ENCODE measurements at regions not wholly inside any gene's neighbourhood (a gene's known extent, or its start where the extent isn't known, plus 50 kb on each side); places are given as distances from the start of the nearest gene placed in this dataset.

DNA sequence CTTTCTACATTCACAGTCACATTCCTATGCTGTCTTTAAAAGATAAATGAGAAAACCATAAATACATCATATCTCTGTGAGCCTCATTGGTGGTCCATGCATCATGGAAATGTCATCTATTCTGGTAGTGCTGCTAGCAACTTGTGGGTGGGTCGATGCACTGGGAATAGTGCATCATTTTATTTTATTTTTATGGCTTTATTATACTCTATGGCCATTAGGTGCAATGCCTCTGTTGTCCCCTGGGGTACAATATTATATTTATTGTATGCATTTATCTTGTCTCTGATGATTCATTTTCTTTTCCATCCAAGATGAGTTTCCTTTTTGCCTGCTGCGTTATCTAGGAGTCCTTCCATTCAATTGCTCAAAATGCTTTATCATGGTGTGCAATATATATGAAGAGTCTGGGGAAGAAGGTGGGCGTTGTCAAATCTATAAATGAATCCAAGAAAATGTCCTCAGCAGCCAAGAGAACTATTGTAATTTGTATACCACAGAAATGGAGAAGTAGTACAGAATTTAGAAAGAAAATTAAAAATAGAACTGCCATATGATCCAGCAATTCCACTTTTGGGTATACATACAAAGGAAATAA lies 324.0 kb downstream of the KCNJ2 start:
- H3K36me3 ChIP-seq (ENCODE audit: control insufficient read depth, insufficient read depth, low read length): no peaks in the 10 kb centered on the region
- no peaks in the 10 kb centered on the region for H3K9me3 ChIP-seq (ENCODE audit: control insufficient read depth, low read length)
- H3K27ac ChIP-seq (ENCODE audit: insufficient read depth, low read length, poor library complexity, severe bottlenecking): no peak overlapping the region
- DNase-seq: no peak
- no peaks in the 10 kb centered on the region for H3K27me3 ChIP-seq (replicated peaks; ENCODE audit: control insufficient read depth, insufficient read depth, low read length, poor library complexity, severe bottlenecking)
- H3K4me3 ChIP-seq (ENCODE audit: insufficient read depth, low read depth, low read length, poor library complexity, severe bottlenecking): no peak overlapping the region
- no peaks in the 10 kb centered on the region for H3K4me1 ChIP-seq (ENCODE audit: control insufficient read depth, insufficient read depth, low read length, poor library complexity, severe bottlenecking)

DNA sequence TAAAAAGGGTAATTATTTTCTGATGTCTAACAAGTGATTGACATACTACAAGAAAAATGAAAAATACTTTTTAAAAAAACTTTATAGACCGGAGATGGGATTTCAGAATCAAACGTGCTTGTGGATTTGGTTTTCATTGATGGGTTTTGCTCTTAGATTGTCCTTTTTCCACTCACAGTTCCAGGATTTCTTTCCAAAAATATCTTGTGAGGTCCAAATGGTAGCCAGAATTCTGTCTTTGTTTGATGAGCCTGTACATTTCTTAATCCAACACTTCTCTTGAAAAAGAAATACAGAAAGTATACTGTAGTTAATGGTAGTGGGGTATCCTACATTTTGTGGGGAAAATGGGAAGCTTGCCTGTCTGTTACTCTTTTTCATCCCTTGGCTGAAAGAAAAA lies 329.3 kb downstream of the KCNJ2 start:
- DNase-seq: no peak
- Histone ChIP-seq H3K27ac (ENCODE audit: insufficient read depth, low read length, poor library complexity, severe bottlenecking) (no peak overlapping the region), H3K27me3 (replicated peaks; ENCODE audit: control insufficient read depth, insufficient read depth, low read length, poor library complexity, severe bottlenecking) (no peaks in the 10 kb centered on the region), H3K9me3 (ENCODE audit: control insufficient read depth, low read length) (no peaks in the 10 kb centered on the region), H3K4me3 (ENCODE audit: insufficient read depth, low read depth, low read length, poor library complexity, severe bottlenecking) (no peak overlapping the region), H3K36me3 (ENCODE audit: control insufficient read depth, insufficient read depth, low read length) (no peaks in the 10 kb centered on the region), H3K4me1 (ENCODE audit: control insufficient read depth, insufficient read depth, low read length, poor library complexity, severe bottlenecking) (no peaks in the 10 kb centered on the region)

DNA sequence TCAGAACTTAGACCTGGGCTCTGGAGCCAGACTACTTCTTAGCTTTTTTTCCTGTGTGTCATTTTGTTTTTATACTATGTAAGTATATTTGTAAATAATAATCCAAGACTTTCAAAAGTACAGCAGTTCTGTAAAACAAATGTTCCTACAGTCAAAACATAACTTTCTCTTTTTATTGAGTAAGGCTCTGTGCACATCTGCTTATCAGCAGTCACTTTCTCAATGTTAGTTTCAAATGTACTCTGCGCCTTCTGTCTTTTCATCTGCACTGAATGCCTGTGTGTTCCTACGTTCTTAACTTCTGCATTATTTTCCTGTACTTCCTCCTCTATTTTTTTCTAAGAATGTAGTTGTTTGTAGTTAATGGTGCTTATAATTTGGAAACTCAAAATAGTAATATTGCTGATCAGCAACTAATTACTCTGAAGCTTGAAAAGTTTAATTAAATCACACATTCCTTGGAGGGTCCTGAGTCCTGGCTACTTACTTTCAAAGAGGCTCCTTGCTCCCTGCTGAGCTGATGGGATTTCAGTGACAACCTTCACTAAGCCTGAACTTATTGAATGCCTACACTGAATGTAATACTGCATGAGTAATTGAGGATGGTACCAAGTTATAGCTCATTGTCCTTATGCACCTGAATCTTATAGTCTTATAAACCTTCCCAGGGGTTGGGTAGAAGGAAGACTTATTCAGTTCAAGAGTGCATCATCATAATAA lies 329.9 kb downstream of the KCNJ2 start:
- Histone ChIP-seq H3K4me3 (ENCODE audit: insufficient read depth, low read depth, low read length, poor library complexity, severe bottlenecking) (no peak overlapping the region), H3K9me3 (ENCODE audit: control insufficient read depth, low read length) (no peaks in the 10 kb centered on the region), H3K4me1 (ENCODE audit: control insufficient read depth, insufficient read depth, low read length, poor library complexity, severe bottlenecking) (no peaks in the 10 kb centered on the region), H3K36me3 (ENCODE audit: control insufficient read depth, insufficient read depth, low read length) (no peaks in the 10 kb centered on the region), H3K27me3 (replicated peaks; ENCODE audit: control insufficient read depth, insufficient read depth, low read length, poor library complexity, severe bottlenecking) (no peaks in the 10 kb centered on the region), H3K27ac (ENCODE audit: insufficient read depth, low read length, poor library complexity, severe bottlenecking) (no peak overlapping the region)
- no peak for DNase-seq

DNA sequence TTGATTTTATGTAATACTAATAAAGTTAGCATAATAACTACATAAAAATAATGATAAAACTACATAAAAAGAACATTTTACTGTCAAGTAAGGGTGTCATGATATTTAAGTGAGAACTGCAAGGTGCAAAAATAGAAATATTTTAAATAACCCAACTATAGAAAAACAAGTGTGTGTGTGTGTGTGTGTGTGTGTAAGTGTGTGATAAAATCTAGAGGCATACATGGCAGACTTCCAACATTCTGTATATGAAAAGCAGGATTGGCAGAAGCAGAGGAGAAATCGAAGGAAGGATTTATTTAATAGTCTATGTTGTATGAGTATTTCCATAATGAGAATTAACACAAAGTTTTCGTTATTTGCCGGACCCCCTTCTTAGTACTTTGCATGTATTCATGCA lies 334.1 kb downstream of the KCNJ2 start:
- no peak for DNase-seq
- Histone ChIP-seq H3K9me3 (ENCODE audit: control insufficient read depth, low read length) (no peaks in the 10 kb centered on the region), H3K4me3 (ENCODE audit: insufficient read depth, low read depth, low read length, poor library complexity, severe bottlenecking) (no peak overlapping the region), H3K36me3 (ENCODE audit: control insufficient read depth, insufficient read depth, low read length) (no peaks in the 10 kb centered on the region), H3K27me3 (replicated peaks; ENCODE audit: control insufficient read depth, insufficient read depth, low read length, poor library complexity, severe bottlenecking) (no peaks in the 10 kb centered on the region), H3K4me1 (ENCODE audit: control insufficient read depth, insufficient read depth, low read length, poor library complexity, severe bottlenecking) (no peaks in the 10 kb centered on the region), H3K27ac (ENCODE audit: insufficient read depth, low read length, poor library complexity, severe bottlenecking) (no peak overlapping the region)

DNA sequence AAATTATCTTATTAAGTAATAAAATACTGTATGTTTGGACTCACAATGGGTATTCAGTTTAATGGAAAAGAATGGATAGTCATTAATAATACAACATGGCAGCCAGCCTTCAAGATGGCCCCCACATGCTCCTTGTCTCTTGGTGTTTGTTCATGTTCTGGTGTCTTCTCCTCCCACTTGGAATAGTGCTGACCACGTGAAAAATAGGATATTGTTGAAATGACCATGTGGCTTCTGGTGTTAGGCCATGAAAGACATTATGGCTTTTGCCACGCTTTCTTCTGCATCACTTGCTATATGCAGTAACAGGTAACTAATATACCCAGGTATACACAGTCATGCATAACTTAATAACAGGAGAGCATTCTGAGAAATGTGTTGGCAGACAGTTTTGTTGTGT lies 341.0 kb downstream of the KCNJ2 start:
- Histone ChIP-seq H3K27me3 (replicated peaks; ENCODE audit: control insufficient read depth, insufficient read depth, low read length, poor library complexity, severe bottlenecking) (no peaks in the 10 kb centered on the region), H3K36me3 (ENCODE audit: control insufficient read depth, insufficient read depth, low read length) (no peaks in the 10 kb centered on the region), H3K4me1 (ENCODE audit: control insufficient read depth, insufficient read depth, low read length, poor library complexity, severe bottlenecking) (no peaks in the 10 kb centered on the region), H3K27ac (ENCODE audit: insufficient read depth, low read length, poor library complexity, severe bottlenecking) (no peak overlapping the region), H3K9me3 (ENCODE audit: control insufficient read depth, low read length) (no peaks in the 10 kb centered on the region), H3K4me3 (ENCODE audit: insufficient read depth, low read depth, low read length, poor library complexity, severe bottlenecking) (no peak overlapping the region)
- DNase-seq: no peak

DNA sequence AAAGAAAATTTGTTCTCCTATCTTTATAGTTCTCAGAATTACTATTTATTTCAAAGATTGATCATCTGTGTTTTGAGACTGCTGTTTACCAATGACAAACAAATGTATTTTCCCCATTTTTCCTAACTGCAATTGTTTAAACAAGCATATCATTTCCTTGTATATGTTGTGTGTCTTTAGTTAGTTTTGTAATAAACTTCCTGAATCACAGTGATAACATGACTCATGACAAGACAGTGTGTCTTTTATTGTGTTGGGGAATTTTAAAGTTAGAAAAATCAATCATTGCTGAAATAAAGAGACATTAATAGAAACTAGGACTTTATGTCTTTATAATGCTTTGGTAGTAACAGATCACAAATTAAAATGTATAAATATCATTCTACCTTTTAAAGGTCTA lies 348.5 kb downstream of the KCNJ2 start:
- no peak overlapping the region for H3K4me3 ChIP-seq (ENCODE audit: insufficient read depth, low read depth, low read length, poor library complexity, severe bottlenecking)
- H3K9me3 ChIP-seq (ENCODE audit: control insufficient read depth, low read length): no peaks in the 10 kb centered on the region
- H3K4me1 ChIP-seq (ENCODE audit: control insufficient read depth, insufficient read depth, low read length, poor library complexity, severe bottlenecking): no peaks in the 10 kb centered on the region
- no peaks in the 10 kb centered on the region for H3K36me3 ChIP-seq (ENCODE audit: control insufficient read depth, insufficient read depth, low read length)
- DNase-seq: no peak
- no peak overlapping the region for H3K27ac ChIP-seq (ENCODE audit: insufficient read depth, low read length, poor library complexity, severe bottlenecking)
- no peaks in the 10 kb centered on the region for H3K27me3 ChIP-seq (replicated peaks; ENCODE audit: control insufficient read depth, insufficient read depth, low read length, poor library complexity, severe bottlenecking)

DNA sequence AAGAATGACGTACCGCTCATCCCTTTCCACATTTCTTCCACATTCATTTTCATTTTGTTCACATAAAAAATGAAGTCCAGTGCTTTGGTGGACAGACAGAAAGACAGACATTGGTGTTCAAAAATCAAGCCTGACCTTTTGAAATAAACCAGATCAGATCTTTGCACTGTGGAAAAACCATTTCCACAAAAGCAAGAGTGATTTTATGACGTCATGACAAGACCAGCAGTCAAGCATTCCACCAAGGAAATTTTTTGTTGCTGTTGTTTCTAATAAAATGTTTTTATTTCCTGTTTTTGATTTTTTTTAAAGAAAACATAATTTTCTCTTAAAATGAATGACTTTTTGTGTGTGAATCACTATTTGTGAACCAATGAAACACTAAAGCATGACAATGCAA lies 350.0 kb downstream of the KCNJ2 start:
- H3K4me3 ChIP-seq (ENCODE audit: insufficient read depth, low read depth, low read length, poor library complexity, severe bottlenecking): no peak overlapping the region
- H3K27ac ChIP-seq (ENCODE audit: insufficient read depth, low read length, poor library complexity, severe bottlenecking): no peak overlapping the region
- no peaks in the 10 kb centered on the region for H3K27me3 ChIP-seq (replicated peaks; ENCODE audit: control insufficient read depth, insufficient read depth, low read length, poor library complexity, severe bottlenecking)
- H3K4me1 ChIP-seq (ENCODE audit: control insufficient read depth, insufficient read depth, low read length, poor library complexity, severe bottlenecking): no peaks in the 10 kb centered on the region
- no peak for DNase-seq
- H3K36me3 ChIP-seq (ENCODE audit: control insufficient read depth, insufficient read depth, low read length): no peaks in the 10 kb centered on the region
- H3K9me3 ChIP-seq (ENCODE audit: control insufficient read depth, low read length): no peaks in the 10 kb centered on the region

DNA sequence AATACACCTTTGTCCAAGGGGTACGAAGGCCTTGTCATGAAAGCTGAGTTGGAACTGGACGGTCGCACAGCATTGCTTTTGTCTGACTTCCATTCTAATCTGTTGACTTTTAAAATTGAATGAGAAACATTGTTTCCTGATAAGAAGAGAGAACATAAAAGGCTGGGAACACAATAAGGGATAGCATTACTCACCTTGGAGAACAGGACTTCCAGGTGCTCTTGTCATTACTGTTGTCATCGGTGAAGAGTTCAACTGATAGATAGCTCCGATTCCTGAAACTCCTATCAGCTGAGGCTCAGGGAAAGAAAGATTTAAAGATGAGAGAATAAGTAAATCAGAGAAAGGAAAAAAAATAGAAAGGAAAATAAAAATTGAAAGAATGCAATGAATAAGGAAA lies 351.1 kb downstream of the KCNJ2 start:
- Histone ChIP-seq H3K4me1 (ENCODE audit: control insufficient read depth, insufficient read depth, low read length, poor library complexity, severe bottlenecking) (no peaks in the 10 kb centered on the region), H3K27ac (ENCODE audit: insufficient read depth, low read length, poor library complexity, severe bottlenecking) (no peak overlapping the region)

DNA sequence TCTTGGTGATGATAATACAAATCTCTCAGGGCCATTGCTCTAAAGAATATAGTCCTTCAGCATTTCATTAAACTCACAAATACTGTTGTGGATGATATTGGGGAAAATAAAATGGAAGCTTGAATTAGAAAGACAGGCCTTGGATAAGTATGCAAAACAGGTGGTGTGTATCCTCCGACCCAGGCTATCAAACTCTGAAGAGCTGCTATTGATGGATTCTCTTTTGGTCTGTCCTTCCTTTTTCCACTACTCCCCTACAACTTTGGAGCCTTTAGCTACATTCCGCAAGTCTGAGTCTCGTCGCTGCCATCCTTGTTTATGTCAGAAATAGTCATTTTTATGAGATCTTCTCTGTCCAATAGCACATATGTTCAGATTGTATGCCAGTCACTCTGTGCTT lies 351.6 kb downstream of the KCNJ2 start:
- Histone ChIP-seq H3K4me1 (ENCODE audit: control insufficient read depth, insufficient read depth, low read length, poor library complexity, severe bottlenecking) (no peaks in the 10 kb centered on the region), H3K4me3 (ENCODE audit: insufficient read depth, low read depth, low read length, poor library complexity, severe bottlenecking) (no peak overlapping the region), H3K27me3 (replicated peaks; ENCODE audit: control insufficient read depth, insufficient read depth, low read length, poor library complexity, severe bottlenecking) (no peaks in the 10 kb centered on the region), H3K36me3 (ENCODE audit: control insufficient read depth, insufficient read depth, low read length) (no peaks in the 10 kb centered on the region), H3K9me3 (ENCODE audit: control insufficient read depth, low read length) (no peaks in the 10 kb centered on the region), H3K27ac (ENCODE audit: insufficient read depth, low read length, poor library complexity, severe bottlenecking) (no peak overlapping the region)
- no peak for DNase-seq

More for the DNA sequence above, 351.1 kb downstream of the KCNJ2 start:
- Histone ChIP-seq H3K4me3 (ENCODE audit: insufficient read depth, low read depth, low read length, poor library complexity, severe bottlenecking) (no peak overlapping the region), H3K9me3 (ENCODE audit: control insufficient read depth, low read length) (no peaks in the 10 kb centered on the region), H3K27me3 (replicated peaks; ENCODE audit: control insufficient read depth, insufficient read depth, low read length, poor library complexity, severe bottlenecking) (no peaks in the 10 kb centered on the region), H3K36me3 (ENCODE audit: control insufficient read depth, insufficient read depth, low read length) (no peaks in the 10 kb centered on the region)
- no peak for DNase-seq

DNA sequence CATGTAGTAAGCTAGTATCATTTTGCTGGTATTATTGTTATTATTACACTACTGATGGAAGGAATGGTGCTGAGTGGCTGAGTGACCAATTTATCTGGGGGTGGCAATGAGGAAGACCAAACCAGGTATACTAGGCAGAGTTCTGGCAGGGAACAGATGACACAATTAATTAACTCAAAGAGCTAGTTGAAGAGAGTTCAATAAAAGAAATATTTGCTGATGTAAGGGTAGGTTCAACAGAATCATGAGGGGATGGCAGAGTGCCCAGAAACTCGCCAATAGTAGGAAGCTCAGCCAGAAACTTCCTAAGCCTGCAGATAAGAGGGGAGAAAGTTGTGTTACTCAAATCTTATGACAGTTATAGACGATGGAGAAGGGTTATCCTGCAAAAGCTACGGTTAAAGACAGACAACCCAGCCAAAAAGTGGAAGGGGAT lies 352.5 kb downstream of the KCNJ2 start:
- no peak overlapping the region for H3K4me3 ChIP-seq (ENCODE audit: insufficient read depth, low read depth, low read length, poor library complexity, severe bottlenecking)
- H3K4me1 ChIP-seq (ENCODE audit: control insufficient read depth, insufficient read depth, low read length, poor library complexity, severe bottlenecking): no peaks in the 10 kb centered on the region
- no peaks in the 10 kb centered on the region for H3K9me3 ChIP-seq (ENCODE audit: control insufficient read depth, low read length)
- H3K36me3 ChIP-seq (ENCODE audit: control insufficient read depth, insufficient read depth, low read length): no peaks in the 10 kb centered on the region
- no peak overlapping the region for H3K27ac ChIP-seq (ENCODE audit: insufficient read depth, low read length, poor library complexity, severe bottlenecking)
- no peaks in the 10 kb centered on the region for H3K27me3 ChIP-seq (replicated peaks; ENCODE audit: control insufficient read depth, insufficient read depth, low read length, poor library complexity, severe bottlenecking)
- DNase-seq: no peak
